HG03196 (cell line): ENCODE measurements at regions not wholly inside any gene's neighbourhood (a gene's known extent, or its start where the extent isn't known, plus 50 kb on each side); places are given as distances from the start of the nearest gene placed in this dataset.
"Not testable (repeated sequence)": the region's sequence is repeated elsewhere in the genome, so short reads cannot be mapped to it uniquely, and the experiment has no call there.

Experiments
- ATAC-seq: cut with Tn5 transposase; IDR thresholded peaks from one replicate; pipeline ENCODE4 v1.9.1; 2021; ENCODE audit not compliant: unreplicated experiment

DNA sequence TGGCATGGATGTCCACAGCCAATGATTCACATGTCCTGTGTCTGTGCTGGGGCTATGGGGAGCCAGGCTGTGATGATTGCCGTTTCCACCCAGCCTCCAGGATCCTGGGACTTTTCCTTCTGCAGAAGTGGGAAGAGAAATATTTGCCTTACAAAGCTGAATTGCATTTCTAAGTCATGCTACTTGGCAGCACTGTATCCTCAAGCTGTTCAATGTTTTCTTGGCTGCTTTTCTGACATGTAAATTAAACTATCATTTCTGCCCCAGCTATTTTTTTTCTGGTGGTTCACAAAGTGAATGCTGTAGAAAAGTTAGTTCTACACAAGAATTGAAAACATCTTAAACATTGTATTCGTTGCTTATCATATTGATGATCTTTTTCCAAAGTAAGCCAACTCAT, 51.9 kb upstream of the TCERG1L start:
- ATAC-seq = no peak

DNA sequence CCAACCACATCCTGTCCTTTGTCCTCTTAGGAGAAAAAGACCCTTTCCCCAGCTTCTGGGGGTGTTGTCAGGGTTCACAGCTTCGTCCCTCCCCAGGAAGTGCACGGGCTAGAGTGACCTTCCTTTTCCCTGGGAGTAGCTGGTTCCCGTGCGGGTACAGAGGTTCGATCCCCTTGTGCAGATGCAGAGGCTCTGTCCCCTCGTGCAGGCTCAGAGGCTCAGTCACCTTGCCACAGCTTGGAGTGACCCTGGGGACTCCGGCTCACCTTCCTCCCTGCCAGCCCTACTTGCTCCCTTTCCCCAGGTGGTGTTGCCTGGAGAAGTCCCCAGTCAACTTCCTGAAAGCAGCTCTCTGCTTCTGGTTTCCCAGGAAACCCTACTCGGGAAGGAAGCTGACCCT, 60.0 kb upstream of the TCERG1L start:
- no peak for ATAC-seq

GRCh38 chr10:131381576-131381975, 70.1 kb upstream of the TCERG1L start:
- no peak for ATAC-seq

DNA sequence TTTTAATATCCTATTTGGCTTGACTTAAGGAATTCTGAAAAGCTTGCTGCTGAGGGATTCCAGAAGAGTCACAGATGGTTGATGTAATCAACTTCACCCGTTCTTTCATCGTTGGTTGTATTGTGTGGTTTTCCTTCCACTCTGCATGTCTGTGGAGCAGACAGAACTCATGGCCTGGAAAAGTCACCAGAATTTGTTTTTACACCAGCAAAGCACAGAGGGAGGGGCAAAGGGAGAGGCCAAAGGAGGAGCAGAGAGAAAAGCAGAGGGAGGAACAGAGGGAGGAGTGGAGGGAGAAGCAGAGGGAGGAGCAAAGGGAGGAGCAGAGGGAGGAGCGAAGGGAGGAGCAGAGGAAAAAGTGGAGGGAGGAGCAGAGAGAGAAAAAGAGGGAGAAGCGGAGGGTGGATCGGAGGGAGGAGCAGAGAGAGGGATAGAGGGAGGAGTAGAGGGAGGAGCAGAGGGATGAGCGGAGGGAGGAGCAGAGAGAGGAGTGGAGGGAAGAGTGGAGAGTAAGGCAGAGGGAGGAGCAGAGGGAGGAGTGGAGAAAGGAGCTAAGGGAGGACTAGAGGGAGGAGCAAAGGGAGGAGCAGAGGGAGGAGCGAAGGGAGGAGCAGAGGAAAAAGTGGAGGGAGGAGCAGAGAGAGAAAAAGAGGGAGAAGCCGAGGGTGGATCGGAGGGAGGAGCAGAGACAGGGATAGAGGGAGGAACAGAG, 73.8 kb upstream of the TCERG1L start:
- not testable (repeated sequence) for ATAC-seq

DNA sequence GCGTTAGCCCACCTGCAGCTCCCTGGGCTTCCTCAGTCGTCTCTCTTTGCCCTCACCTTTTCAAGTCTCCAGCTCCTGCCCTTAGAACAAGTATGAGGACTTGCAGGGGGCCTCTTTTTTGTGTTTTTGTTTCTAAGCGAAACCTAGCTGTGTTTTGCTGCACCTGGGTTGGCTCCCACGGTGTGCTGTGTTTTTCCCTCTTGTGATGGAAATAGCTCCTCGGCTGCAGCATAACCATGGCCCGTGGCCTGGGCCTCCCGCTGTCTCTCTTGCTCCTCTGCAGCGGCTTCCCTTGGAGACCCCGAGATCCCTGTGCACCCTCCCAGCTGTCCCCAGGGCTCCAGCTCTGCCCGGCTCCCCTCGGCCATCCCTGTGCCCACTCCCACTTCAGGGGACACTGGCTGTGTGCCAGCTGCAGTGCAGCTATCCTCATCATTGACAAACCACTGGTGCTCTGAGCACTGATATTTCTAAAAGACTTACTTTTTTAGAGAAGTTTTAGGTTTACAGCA, 75.6 kb upstream of the TCERG1L start:
- no peak for ATAC-seq

- no peak for ATAC-seq
Observed at GRCh38 chr10:131391936-131392335, 80.4 kb upstream of the TCERG1L start.

- ATAC-seq = no peak
Observed at GRCh38 chr10:131396121-131397050, 84.9 kb upstream of the TCERG1L start.

GRCh38 chr10:131398166-131398565, 86.6 kb upstream of the TCERG1L start:
- no peak for ATAC-seq

GRCh38 chr10:131399981-131400380, 88.5 kb upstream of the TCERG1L start:
- no peak for ATAC-seq

DNA sequence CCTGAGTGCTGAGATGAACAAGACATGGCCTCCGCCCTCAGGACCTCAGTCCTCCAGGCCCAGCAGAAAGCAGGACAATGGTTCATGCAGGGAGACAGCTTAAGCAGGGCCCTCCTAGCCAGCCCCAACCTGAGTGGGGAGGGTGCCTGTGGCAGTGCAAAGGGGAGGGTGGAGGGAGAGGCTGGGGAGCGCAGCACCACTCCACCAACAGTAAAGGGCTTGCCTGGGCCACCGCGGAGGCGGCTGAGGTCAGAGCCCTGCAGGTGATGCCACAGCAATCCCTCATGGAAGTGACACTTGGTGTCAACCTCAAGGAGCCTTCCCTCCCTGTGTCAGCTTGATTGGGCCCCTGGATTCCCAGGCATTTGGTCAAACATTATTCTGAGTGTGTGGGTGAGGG, 89.0 kb upstream of the TCERG1L start:
- ATAC-seq = no peak

GRCh38 chr10:131402771-131403650, 91.5 kb upstream of the TCERG1L start:
- no peak for ATAC-seq

GRCh38 chr10:131403936-131404335, 92.4 kb upstream of the TCERG1L start:
- no peak for ATAC-seq

GRCh38 chr10:131404886-131405285, 93.4 kb upstream of the TCERG1L start:
- no peak for ATAC-seq

DNA sequence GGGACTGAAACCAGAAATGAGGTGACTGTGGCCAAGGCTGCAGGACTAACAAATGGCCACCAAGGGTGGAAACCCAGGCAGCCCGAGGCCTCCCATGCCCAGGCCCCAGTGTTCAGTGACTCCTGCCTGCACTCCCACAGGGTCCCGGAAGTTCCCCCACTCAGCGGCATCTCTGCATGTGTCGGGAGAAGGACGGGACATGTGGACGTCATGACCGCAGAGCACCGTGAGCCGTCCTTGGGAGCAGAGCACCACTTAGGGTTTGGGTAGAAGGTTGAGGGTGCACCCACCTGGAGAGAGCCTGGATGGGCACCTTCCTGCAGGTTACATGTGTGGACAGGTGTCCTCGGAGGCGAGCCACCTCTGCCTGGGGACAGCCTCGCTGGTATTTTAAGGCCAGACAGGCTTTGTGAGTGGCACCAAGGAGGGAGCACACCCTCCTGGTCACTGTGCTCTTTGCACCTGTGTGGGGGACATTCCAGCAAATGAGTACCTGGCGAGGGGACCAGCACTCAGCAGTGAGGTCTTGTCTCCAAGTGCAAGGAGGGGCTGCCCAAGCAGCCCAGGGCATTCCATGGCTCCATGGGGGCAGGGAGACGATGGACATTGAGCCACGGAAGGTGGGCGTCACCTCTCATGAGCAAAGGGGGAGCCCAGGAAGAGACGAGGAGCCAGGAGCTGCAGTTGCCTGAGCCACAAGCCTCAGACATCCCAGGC, 95.3 kb upstream of the TCERG1L start:
- no peak for ATAC-seq

DNA sequence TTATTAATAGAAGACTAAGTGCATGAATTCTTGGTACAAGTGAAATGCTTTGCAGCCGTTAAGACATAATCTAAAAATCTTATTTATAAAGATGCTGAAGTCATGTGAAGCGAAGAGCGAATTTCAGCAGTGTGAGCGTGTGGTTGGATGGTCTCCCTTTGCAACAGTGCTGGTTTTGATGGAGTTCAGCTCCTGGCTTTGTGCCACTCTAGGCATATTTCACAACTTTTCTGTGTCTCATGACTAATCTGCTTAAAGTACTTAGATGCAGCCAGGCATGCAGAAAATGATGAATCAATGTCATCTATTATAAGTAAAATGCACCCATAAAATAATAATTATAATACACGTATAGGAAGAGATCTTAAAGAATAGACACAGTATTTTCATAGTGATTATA, 107.2 kb upstream of the TCERG1L start:
- ATAC-seq = no peak

DNA sequence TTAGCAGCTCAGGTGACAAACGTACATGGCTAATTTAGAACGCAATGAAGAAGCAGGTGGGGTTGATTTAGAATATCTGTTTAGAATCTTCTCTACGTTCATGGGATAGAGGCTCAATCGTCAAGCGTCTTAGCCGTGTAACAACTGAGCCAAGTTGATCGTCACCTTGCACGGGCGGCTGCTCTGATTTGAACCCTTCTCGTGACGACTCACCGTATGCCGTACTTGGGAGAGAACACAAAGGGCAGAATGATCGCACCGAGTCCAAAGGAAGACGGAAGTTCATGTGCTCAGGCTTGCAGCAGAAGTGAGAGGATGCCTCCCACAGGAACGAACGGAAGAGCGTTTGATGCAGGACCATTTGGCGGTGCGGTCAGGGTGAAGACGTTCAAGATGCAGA, 108.3 kb upstream of the TCERG1L start:
- no peak for ATAC-seq

DNA sequence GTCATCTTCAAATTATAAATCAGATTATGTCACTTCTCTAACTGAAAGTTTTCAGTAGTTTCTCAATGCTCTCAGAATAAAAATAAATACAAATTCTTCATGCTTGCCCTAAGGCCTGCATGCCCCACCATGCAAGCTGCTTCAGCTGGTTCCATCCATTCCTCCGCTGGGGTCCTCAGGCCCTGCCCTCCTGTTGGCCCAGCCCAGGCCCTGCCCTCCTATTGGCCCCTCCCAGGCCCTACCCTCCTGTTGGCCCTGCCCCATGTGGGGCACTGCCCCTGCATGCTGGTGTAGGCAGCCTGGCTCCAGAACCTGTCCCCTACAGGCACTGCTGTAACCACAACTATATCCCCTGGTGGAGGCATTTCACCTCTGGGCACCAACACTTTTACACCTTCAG, 109.3 kb upstream of the TCERG1L start:
- no peak for ATAC-seq

DNA sequence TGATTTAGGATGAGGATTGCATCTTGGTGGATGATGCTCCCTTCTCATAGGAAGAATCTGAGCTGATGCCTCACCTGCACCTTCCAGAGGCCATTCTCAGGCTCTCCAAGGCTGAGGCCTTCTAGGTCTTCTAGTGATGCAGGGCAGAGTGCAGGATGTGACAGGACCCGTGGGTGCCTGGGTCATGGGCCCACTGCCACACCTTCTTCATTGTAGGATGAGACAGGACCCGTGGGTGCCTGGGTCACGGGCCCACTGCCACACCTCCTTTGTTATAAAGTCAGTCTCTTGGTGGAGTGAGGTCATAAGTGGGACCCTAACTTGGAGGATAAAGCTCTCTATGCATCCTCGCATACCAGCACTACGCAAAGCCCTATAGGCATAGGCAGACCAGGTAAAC, 109.9 kb upstream of the TCERG1L start:
- ATAC-seq = no peak

- ATAC-seq = no peak
Observed at GRCh38 chr10:131422731-131423130, 111.2 kb upstream of the TCERG1L start.

DNA sequence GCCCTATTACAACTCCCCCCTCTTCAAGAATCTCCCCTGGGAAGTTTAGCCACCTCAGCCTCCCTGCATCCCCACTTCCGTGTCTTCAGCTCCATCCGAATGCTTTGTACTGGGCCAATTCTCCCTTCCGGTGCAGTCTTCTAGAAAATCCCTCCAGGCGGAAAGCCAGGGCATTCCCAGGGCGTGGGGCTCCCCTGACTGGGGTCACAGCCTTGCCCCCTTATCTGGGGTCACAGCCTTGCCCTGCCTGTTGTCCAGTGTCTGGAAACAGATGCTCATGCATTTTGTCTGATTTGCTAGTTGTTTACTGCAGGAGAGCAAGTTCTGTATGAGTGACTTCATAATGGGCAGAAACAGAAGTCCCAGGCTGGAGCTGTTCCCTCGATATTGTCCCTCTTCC, 112.5 kb upstream of the TCERG1L start:
- no peak for ATAC-seq
